Left lung (tissue), 4 donors: ENCODE measurements at regions not wholly inside any gene's neighbourhood (a gene's known extent, or its start where the extent isn't known, plus 50 kb on each side); places are given as distances from the start of the nearest gene placed in this dataset.

Experiments
- ATAC-seq: fragments of 200-7000 bp; cut with Tn5 transposase; one replicate; pipeline ENCODE4 v1.9.1; 2020; ENCODE audit warnings: moderate library complexity
- DNase-seq, 4 donors: peaks; one replicate each; pipeline ENCODE4 v3.0.0-alpha.2; 2013 to 2020
- H3K27ac ChIP-seq, 2 donors: fragments of 200-600 bp; sonication (generic) in 1 of 2; one replicate each; pipeline versions ENCODE4 v1.5.0 to v1.8.0; 2020 to 2021
- H3K27me3 ChIP-seq, 2 donors: fragments of 200-600 bp; sonication (generic) in 1 of 2; one replicate each; pipeline versions ENCODE4 v1.5.0 to v1.8.0; 2020 to 2021
- H3K36me3 ChIP-seq, 2 donors: fragments of 200-600 bp; sonication (generic) in 1 of 2; one replicate each; pipeline versions ENCODE4 v1.5.0 to v1.8.0; 2020 to 2021
- H3K4me1 ChIP-seq, 2 donors: fragments of 200-600 bp; one replicate each; pipeline ENCODE4 v1.8.0; 2021
- H3K4me3 ChIP-seq, 2 donors: fragments of 200-600 bp; sonication (generic) in 1 of 2; one replicate each; pipeline versions ENCODE4 v1.5.0 to v1.8.0; 2020 to 2021; ENCODE audit warnings: mild to moderate bottlenecking in 1 of 2
- H3K9me3 ChIP-seq, 2 donors: fragments of 200-600 bp; sonication (generic) in 1 of 2; one replicate each; pipeline versions ENCODE4 v1.5.0 to v1.8.0; 2020 to 2021
- intact Hi-C, 2 donors: fragments of 100-400 bp; cut with DNase I; formaldehyde crosslinking; loops; one replicate each; pipeline versions ENCODE4 v1.11.2 to v1.14.2; 2022
- TF ChIP-seq, protein P1 (sequence below), 2 donors: fragments of 200-600 bp; sonication (generic) in 1 of 2; IDR thresholded peaks; one replicate each; pipeline versions ENCODE4 v1.5.0 to v1.8.0; 2021; ENCODE audit warnings: antibody characterized with exemption in 2 of 2
- donor health status: DM: no; HTN: yes; CAD: no.
- donor health status: DM: no; HTN: no; CAD: no.

DNA sequence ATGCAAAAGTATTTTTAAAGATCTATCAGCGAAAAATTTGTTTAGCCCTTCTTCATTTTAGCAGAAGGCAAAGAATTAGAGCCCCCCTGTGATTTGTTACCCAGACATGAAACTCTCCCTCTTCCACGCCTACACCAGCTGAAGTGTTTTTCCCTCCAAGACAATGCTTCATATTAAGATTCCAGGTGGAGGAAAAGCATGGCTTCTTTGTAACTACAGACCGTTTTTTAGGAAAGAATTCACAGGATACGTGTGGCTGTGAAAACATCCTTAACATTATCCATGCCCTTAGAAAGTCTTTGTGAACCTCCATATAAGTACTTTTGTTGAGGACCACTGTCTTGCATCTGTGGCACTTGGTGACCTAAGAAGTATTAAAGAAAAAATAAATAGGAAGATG is 121.8 kb upstream of the MTAP start:
- TF ChIP-seq, protein P1, sequence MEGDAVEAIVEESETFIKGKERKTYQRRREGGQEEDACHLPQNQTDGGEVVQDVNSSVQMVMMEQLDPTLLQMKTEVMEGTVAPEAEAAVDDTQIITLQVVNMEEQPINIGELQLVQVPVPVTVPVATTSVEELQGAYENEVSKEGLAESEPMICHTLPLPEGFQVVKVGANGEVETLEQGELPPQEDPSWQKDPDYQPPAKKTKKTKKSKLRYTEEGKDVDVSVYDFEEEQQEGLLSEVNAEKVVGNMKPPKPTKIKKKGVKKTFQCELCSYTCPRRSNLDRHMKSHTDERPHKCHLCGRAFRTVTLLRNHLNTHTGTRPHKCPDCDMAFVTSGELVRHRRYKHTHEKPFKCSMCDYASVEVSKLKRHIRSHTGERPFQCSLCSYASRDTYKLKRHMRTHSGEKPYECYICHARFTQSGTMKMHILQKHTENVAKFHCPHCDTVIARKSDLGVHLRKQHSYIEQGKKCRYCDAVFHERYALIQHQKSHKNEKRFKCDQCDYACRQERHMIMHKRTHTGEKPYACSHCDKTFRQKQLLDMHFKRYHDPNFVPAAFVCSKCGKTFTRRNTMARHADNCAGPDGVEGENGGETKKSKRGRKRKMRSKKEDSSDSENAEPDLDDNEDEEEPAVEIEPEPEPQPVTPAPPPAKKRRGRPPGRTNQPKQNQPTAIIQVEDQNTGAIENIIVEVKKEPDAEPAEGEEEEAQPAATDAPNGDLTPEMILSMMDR (IDR thresholded peaks at IDR 0.05): no peak
- Histone ChIP-seq H3K36me3 (no peaks in the 10 kb centered on the region), H3K27ac (no peak overlapping the region), H3K27me3 (peaks cover 0 to 12% of the 10 kb centered on the region in 2 donors), H3K9me3 (no peaks in the 10 kb centered on the region), H3K4me3 (no peak overlapping the region), H3K4me1 (no peaks in the 10 kb centered on the region)
- intact Hi-C loops: no loop called here
- no peak for ATAC-seq
- DNase-seq: no peak

DNA sequence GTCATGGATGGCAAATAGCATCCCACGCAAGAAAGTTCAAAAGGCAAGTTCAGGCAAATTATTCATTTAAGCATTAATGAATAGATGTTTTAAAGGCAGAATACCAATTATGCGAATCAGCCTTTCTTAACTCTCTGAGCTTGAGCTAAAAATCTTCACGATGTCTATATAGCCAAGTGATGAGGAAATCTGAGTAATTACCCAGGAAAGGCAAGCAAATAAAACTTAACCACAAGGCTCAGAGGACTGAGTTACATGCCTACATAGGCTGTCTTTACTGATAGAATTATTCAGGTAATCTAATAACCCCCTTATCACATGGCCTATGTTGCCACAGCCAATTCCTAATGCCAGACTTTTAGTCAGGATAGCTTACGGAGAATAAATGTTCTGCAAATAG is 120.8 kb upstream of the MTAP start:
- no peaks in the 10 kb centered on the region for H3K36me3 ChIP-seq
- TF ChIP-seq, protein P1 (IDR thresholded peaks at IDR 0.05): no peak
- peaks cover 0 to 12% of the 10 kb centered on the region in 2 donors for H3K27me3 ChIP-seq
- no peaks in the 10 kb centered on the region for H3K4me1 ChIP-seq
- intact Hi-C loops: no loop called here
- ATAC-seq: no peak
- H3K27ac ChIP-seq: no peak overlapping the region
- H3K4me3 ChIP-seq: no peak overlapping the region
- DNase-seq: no peak
- no peaks in the 10 kb centered on the region for H3K9me3 ChIP-seq

DNA sequence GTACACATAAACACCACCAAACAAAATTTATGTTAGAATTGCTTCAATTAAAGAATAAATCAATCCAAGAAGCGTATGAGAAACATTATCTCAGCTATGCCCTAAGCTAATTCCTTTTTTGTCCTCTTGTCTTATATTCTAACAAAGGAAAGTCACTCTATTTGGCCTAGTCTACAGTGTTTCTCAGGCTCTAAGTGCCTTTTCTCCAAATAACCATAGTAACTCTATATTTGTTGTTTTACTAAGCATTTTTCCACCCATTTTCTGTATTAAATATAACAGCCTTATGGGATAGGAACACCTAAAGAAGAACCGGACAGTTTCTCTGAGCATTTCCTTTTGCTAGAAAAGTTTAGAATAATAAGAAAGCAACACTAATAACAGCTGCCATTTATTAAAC is 120.1 kb upstream of the MTAP start:
- TF ChIP-seq, protein P1 (IDR thresholded peaks at IDR 0.05): no peak
- intact Hi-C loops: no loop called here
- no peak overlapping the region for H3K4me3 ChIP-seq
- H3K36me3 ChIP-seq: no peaks in the 10 kb centered on the region
- H3K4me1 ChIP-seq: no peaks in the 10 kb centered on the region
- peaks cover 0 to 6% of the 10 kb centered on the region in 2 donors for H3K27me3 ChIP-seq
- DNase-seq (no peak), ATAC-seq (no peak)
- no peak overlapping the region for H3K27ac ChIP-seq
- no peaks in the 10 kb centered on the region for H3K9me3 ChIP-seq

DNA sequence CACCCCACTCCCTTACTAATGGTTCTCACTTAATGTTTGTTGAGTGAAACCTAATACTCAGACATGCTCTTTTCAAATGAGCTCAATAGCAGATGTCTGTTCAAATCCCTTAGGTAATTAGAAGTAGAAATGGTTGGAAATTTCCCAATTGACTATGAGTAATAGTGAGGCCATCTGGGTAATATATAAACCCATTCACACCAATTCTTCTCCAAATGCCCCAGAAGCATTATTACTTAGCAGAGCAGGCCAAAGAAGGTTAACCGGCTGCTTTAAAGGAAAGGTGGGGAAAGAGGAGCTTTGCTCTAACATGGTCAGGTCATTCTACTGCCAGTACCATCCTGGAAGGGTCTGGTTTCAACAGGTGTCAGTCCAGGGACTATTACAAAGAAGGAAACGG is 119.5 kb upstream of the MTAP start:
- no peak overlapping the region for H3K27ac ChIP-seq
- intact Hi-C loops: no loop called here
- no peak for DNase-seq
- TF ChIP-seq, protein P1 (IDR thresholded peaks at IDR 0.05): no peak
- H3K4me1 ChIP-seq: no peaks in the 10 kb centered on the region
- H3K4me3 ChIP-seq: no peak overlapping the region
- no peak for ATAC-seq
- H3K9me3 ChIP-seq: no peaks in the 10 kb centered on the region
- H3K36me3 ChIP-seq: no peaks in the 10 kb centered on the region
- no peaks in the 10 kb centered on the region for H3K27me3 ChIP-seq

DNA sequence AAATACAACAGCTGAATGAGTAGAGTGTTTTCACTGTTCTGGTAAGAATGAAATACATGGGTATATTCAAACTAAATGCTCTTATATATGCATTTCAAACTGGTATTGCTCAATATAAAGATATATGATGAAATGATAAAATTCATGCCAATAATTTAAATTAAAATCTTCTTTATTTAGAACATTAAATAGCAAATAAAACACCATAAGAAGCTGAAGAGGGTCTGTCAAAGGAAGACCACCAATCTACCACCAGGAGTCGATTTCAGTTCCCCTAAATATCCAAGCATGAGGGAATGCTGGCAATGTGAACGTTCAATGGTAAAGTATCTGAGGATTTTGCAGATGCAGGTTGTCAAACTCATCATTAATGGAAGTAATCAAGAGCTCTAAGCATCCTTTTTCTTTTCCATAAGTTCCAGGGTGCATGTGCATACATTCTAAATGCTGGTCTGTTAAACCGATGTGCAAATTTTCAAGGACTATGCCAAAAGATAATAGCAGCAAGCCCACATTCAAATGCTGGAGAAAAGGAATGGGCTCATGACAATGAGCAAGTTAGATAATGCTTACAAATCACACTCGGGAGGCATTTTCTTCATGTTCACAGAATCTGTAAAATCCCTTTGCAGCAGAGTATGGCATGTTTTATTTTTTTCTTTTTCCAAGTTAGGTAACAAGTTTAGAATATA is 118.8 kb upstream of the MTAP start:
- H3K36me3 ChIP-seq: no peaks in the 10 kb centered on the region
- H3K9me3 ChIP-seq: no peaks in the 10 kb centered on the region
- intact Hi-C loops: no loop called here
- ATAC-seq (no peak), DNase-seq (no peak)
- no peaks in the 10 kb centered on the region for H3K4me1 ChIP-seq
- H3K4me3 ChIP-seq: no peak overlapping the region
- no peak overlapping the region for H3K27ac ChIP-seq
- TF ChIP-seq, protein P1 (IDR thresholded peaks at IDR 0.05): no peak
- no peaks in the 10 kb centered on the region for H3K27me3 ChIP-seq
